ES-I3 (cell line): ENCODE measurements at regions not wholly inside any gene's neighbourhood (a gene's known extent, or its start where the extent isn't known, plus 50 kb on each side); places are given as distances from the start of the nearest gene placed in this dataset.

Experiments
- H3K36me3 ChIP-seq: 2 replicates; pipeline ENCODE4 v1.6.1; 2013; ENCODE audit warnings: mild to moderate bottlenecking, low read length, control low read depth, moderate library complexity; ENCODE audit not compliant: insufficient read depth
- H3K4me1 ChIP-seq: 2 replicates; pipeline ENCODE4 v1.6.1; 2013; ENCODE audit warnings: mild to moderate bottlenecking, control low read depth, low read length; ENCODE audit not compliant: insufficient read depth
- H3K9ac ChIP-seq: 2 replicates; pipeline ENCODE4 v1.6.1; 2013; ENCODE audit warnings: low read depth, mild to moderate bottlenecking, low read length, moderate library complexity
- H3K9me3 ChIP-seq: 2 replicates; pipeline ENCODE4 v1.6.1; 2013; ENCODE audit warnings: mild to moderate bottlenecking, low read length, moderate library complexity; ENCODE audit not compliant: control insufficient read depth, insufficient read depth

GRCh38 chr20:50293284-50294139, 102.9 kb downstream of the CEBPB start:
- no peaks in the 10 kb centered on the region for H3K36me3 ChIP-seq
- H3K9ac ChIP-seq = no peak overlapping the region
- no peaks in the 10 kb centered on the region for H3K9me3 ChIP-seq
- H3K4me1 ChIP-seq = peaks cover 3% of the 10 kb centered on the region; the same call in 1 of the 2 replicates

GRCh38 chr20:50294164-50295088, 103.8 kb downstream of the CEBPB start:
- Histone ChIP-seq H3K36me3 (no peaks in the 10 kb centered on the region), H3K4me1 (peaks cover 3% of the 10 kb centered on the region; the same call in 1 of the 2 replicates), H3K9me3 (no peaks in the 10 kb centered on the region), H3K9ac (no peak overlapping the region)

GRCh38 chr20:50295345-50295744, 104.7 kb downstream of the CEBPB start:
- peaks cover 3% of the 10 kb centered on the region; the same call in 1 of the 2 replicates for H3K4me1 ChIP-seq
- no peak overlapping the region for H3K9ac ChIP-seq
- no peaks in the 10 kb centered on the region for H3K36me3 ChIP-seq
- H3K9me3 ChIP-seq = no peaks in the 10 kb centered on the region

- no peaks in the 10 kb centered on the region for H3K9me3 ChIP-seq
- H3K4me1 ChIP-seq = peaks cover 3% of the 10 kb centered on the region; the same call in 1 of the 2 replicates
- no peak overlapping the region for H3K9ac ChIP-seq
- no peaks in the 10 kb centered on the region for H3K36me3 ChIP-seq
Observed at GRCh38 chr20:50295762-50296449, 105.3 kb downstream of the CEBPB start.

GRCh38 chr20:50296450-50297375, 106.1 kb downstream of the CEBPB start:
- Histone ChIP-seq H3K4me1 (peaks cover 3% of the 10 kb centered on the region; the same call in 1 of the 2 replicates), H3K36me3 (no peaks in the 10 kb centered on the region), H3K9ac (no peak overlapping the region), H3K9me3 (no peaks in the 10 kb centered on the region)

- Histone ChIP-seq H3K9me3 (no peaks in the 10 kb centered on the region), H3K9ac (no peak overlapping the region), H3K4me1 (peaks cover 3% of the 10 kb centered on the region; the same call in 1 of the 2 replicates), H3K36me3 (no peaks in the 10 kb centered on the region)
Observed at GRCh38 chr20:50297498-50298376, 107.1 kb downstream of the CEBPB start.

- H3K9me3 ChIP-seq = no peaks in the 10 kb centered on the region
Observed at GRCh38 chr20:50298554-50299324, 108.1 kb downstream of the CEBPB start.

GRCh38 chr20:50299325-50299629, 108.6 kb downstream of the CEBPB start:
- Histone ChIP-seq H3K36me3 (no peaks in the 10 kb centered on the region), H3K9ac (no peak overlapping the region), H3K4me1 (no peaks in the 10 kb centered on the region; the same call in 1 of the 2 replicates), H3K9me3 (no peaks in the 10 kb centered on the region)

More at GRCh38 chr20:50298554-50299324, 108.1 kb downstream of the CEBPB start:
- Histone ChIP-seq H3K36me3 (no peaks in the 10 kb centered on the region), H3K4me1 (no peaks in the 10 kb centered on the region), H3K9ac (no peak overlapping the region)

- Histone ChIP-seq H3K9ac (no peak overlapping the region), H3K9me3 (no peaks in the 10 kb centered on the region), H3K4me1 (peaks cover 10% of the 10 kb centered on the region; the same call in 1 of the 2 replicates), H3K36me3 (no peaks in the 10 kb centered on the region)
Observed at GRCh38 chr20:50301165-50301564, 110.5 kb downstream of the CEBPB start.

GRCh38 chr20:50301712-50302111, 111.1 kb downstream of the CEBPB start:
- Histone ChIP-seq H3K9me3 (no peaks in the 10 kb centered on the region), H3K36me3 (no peaks in the 10 kb centered on the region), H3K9ac (no peak overlapping the region), H3K4me1 (peaks cover 14% of the 10 kb centered on the region; the same call in 1 of the 2 replicates)

- Histone ChIP-seq H3K4me1 (peaks cover 14% of the 10 kb centered on the region; the same call in 1 of the 2 replicates), H3K9ac (no peak overlapping the region), H3K36me3 (no peaks in the 10 kb centered on the region), H3K9me3 (no peaks in the 10 kb centered on the region)
Observed at GRCh38 chr20:50302341-50303057, 111.9 kb downstream of the CEBPB start.
